ENCODE measurements at regions not wholly inside any gene's neighbourhood (a gene's known extent, or its start where the extent isn't known, plus 50 kb on each side); places are given as distances from the start of the nearest gene placed in this dataset.

DNA sequence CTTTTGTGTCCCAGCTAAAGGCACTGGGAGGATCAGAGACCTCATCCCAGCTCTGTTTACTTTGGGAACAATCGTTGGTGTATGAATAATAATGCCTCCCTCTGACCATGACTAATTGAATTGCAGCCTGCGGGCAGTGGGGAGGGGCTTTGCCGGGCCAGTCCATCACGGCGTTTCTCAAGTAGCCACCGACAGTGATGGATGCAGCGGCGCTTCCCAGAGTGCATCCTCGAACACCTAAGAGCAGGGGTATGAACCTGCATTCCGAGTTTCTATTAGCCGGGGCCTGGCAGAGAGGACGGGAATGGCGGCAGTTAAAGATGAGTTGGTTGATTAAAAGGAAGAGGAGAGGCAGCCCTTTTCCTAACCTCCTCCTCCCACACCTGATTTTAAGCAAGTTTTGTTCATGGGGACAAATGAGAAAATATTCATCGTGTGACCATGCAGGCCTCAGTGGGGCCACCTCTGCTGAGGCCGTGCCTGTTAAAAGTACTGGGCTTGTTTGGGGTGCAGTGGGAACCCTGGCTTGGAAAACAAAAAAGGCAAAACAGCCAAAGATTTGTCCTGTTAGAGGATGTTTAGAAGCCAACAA is 154.1 kb downstream of the FOXA2 start:
- no peak for DNase-seq

DNA sequence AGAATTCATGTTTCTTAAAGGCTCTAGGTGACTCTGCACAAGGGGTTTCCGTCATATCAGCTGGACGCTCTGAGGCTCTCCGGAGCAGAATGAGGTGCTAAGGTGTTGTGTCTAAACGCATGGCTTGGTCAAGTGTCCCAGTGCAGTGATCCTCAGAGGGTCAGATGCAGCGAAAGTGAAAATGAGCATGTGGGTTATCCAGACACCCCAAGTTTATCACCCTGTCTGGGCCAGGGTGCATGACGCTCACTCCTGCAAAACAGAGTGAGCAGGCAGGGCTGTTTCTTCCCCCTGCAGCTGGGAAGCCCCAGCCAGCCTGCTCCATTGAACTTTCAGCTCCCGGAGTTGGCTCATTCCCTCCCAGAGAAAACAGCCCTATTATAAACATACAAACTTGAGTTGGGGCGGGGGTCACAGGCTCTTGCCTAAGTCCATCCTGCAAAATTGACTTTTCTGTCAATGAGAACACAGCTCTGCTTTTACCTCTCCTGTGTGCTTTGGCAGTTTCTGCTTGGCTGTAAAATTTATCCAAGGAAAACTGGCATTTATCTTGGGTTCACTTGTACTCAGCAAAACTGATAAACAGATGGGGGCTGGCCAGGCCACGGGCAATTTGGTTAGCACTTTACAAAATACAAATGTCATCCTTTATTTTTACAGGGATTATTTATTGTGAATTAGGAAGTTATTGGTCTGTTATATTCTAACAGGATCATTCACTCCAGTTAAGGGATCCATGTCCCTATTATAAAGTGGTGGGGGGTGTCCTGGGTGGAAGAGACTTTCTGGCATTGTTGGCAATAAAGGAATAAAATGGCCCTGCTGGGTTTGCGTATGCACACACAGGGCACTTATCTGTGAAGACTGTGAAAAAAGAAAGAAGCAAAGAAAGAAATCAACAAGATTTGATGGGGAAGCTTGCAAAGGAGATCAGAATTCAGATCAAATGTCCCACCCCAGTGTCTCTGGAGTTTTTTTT is 154.9 kb downstream of the FOXA2 start:
- DNase-seq = no peak

DNA sequence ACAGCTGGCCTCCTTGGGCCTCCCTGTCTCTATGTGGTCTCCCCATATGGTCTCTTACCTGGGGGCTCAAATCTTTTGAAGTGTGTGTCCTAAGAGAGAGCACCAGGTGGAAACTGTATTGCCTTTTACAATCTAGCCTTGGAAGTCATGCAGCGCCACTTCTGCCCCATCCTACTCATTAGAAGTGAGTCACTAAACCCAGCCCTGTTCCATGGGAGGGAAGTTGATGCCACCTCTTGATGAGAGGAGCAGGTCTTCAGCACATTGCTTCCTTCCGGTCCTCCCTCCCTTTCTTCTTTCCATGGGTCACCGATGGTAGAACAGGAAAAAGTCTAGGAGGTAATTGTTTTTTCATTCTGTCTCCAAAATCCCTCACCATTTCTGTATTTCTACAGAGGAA is 156.3 kb downstream of the FOXA2 start:
- no peak for DNase-seq

DNA sequence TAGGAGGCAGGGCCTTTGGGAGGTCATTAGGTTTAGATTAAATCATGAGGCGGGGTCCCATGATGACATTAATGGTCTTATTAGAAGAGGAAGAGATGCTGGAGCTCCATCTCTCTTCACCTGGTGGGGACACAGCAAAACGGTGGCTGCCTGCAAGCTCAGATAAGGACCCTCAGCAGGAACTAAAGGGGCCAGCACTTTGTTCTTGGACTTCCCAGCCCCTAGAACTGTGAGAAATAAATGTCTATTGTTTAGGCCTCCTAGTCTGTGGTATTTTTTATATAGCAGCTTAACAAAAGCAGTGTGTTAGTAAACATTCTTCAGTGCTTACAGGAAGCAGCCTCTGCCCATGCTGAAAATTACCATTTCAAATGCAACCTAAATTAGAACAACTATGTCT is 157.6 kb downstream of the FOXA2 start:
- DNase-seq = no peak

DNA sequence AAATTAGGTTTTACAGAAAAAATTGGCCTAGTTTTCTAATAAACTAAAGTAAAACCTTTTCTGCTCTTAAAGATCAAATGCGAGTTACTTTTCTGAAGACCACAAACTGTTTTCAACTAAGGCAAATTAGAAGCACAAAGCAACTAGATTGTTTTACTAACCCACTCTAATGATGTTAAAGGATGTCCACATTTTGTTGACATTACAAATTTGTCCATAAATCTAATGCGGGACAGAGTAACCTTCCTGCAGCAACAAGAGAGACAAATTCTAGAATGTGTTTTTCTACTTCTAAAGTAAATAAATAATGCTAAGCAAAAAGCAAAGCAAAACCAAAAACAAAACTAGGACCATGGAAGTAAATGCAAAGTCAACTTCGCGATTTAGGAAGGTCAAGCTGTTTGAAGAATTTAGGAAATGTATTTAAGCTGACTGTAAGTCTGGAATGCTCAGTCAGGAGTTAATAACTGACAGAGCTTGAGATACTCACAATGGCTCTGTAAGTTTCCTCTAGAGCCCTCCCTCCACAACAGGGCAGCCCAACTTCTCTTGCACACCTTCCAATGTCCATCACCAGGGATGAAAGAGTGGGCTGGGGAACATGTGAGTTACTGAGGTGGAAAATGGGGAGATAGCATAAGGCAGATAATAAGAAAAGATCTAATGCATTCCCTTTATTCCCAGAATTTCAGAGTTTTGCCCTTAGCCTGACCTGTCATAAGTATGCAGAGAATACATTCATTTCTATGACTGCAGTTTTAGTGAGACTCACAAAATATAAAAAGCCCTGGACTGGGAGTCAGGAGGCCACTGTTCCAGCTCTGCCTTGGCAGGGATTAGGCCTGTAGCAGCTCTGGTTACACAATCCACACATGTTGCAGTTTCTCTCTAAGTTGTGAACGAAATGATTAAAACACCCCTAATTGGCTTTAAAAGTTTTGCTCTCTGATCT is 158.8 kb downstream of the FOXA2 start:
- DNase-seq = no peak

DNA sequence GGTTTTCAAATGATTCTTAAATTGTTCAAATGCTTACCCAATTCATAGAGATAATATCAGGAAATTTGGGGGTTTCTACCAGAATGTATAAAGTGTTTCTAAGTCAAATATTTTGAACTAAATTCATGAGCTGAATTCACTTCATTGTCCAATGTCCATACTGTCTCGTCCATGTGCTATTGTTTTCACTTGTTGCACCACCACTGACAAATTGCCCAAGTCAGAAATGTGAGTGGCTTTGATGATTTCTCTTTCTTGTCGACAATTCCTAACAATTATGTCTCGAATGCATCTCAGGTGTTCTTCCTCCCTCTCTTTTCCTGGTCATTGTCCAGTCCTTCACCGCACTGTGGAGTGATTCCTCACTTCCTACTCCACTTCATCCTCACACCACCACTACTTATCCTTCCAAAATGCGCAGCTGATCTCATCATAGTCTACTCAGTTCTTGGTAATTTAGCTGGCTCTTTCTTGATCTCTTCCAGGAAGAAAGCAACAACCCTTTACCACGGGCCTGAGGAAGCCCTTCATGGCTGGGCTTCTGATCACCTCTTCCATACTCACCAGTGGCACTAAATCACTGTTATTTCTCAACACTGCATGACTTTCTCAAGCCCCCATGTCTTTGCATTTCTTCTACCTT is 161.1 kb downstream of the FOXA2 start:
- DNase-seq = no peak

DNA sequence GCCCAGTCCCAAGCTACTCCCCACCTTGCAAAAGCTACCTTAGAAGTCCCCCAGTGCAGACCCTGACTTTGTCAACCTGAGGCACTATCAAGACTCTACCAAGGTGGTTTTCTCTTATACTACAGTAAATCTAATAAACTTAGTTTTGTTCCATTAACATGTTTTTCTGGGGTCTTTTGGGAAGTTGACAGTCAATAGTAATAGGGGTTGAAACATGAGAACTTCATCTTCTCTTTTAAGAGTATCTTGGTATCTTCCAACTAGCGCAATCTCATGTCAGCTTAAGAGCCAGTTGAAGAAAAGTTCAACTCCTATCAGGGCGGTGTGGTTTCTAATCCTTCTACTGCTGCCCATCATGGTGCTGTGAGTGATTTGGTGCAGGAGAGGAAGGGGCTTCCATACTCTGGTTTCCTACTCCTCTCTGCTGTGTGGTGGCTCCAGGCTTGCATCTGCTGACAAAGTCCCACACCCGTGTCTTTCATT is 164.2 kb downstream of the FOXA2 start:
- DNase-seq = no peak

DNA sequence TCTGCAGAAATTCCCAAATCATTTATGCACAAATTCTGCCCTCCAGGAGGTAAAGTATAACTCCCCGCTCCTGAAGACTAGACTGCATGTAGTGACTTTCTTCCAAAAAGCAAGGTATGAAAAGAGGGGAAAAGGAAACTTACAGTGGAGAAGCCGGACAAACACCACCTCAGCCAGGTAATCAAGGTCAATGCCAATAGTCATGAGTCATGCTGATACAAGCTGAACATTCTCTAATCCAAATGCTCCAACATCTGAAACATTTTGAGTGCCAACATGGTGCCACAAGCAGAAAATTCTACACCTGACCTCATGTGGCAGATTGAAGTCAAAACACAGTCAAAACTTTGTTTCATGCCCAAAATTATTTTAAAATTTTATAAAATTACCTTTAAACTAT is 165.6 kb downstream of the FOXA2 start:
- DNase-seq = no peak

DNA sequence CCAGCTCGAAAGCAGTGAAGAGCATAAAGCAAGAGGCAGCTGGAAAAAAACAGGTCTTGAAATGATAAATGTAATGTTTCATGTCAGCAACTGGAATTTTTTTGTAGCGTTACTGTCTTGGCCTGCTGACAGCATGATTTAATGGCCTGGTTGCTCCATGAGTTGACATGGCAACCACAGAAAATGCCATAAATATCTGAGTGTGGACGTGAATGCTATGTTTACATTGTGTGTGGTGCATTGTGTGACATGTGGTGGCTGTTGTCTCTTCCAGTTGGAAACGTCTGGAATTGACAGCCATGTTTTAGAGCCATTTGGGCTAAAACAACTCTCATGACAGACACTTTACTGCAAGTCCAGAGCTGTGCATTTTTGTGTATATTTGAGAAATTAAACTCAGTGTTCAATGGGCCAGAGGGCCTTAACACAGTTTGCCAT is 170.0 kb downstream of the FOXA2 start:
- peak; percentile 63 for DNase-seq

DNA sequence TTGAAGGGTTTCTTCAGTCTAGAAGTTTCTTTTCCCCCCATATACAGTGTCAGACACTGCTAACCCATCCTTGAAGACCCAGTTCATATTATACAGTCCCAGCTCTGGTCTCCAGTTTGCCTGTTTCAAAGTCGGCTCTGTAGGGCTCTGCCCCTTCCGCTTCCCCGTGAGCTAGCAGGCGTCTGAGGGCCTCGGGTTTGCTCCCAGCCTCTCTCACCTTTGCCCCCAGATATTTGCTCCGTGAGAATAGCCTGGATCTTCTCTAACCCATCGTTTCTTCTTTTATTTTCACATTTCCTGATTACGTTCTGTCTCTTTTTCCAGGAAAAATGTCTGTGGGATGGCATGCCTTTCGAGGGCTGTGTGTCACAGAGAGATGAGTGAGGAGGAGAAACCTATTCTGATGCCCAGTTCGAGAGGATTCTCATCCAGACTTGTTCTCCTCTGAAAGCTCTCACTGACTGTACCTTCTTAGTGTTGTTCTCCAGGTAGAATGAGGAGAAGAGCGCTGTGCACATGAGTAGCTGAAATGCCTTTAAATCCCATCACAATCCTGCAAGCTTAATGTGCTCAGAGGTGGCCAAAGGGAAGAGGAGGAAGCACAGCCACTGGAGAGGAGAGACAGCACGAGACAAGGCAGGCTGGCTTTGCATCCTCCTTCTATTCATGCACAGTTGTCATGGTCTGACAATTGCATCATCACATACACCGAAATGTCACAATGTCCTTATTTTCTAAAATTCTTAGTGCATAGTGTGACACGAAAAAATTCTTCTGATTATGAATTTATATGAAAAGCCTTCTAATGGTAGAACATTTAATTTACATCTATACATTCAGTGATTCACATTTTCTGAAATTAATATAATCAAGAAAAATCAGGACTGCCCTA is 171.1 kb downstream of the FOXA2 start:
- no peak for DNase-seq

DNA sequence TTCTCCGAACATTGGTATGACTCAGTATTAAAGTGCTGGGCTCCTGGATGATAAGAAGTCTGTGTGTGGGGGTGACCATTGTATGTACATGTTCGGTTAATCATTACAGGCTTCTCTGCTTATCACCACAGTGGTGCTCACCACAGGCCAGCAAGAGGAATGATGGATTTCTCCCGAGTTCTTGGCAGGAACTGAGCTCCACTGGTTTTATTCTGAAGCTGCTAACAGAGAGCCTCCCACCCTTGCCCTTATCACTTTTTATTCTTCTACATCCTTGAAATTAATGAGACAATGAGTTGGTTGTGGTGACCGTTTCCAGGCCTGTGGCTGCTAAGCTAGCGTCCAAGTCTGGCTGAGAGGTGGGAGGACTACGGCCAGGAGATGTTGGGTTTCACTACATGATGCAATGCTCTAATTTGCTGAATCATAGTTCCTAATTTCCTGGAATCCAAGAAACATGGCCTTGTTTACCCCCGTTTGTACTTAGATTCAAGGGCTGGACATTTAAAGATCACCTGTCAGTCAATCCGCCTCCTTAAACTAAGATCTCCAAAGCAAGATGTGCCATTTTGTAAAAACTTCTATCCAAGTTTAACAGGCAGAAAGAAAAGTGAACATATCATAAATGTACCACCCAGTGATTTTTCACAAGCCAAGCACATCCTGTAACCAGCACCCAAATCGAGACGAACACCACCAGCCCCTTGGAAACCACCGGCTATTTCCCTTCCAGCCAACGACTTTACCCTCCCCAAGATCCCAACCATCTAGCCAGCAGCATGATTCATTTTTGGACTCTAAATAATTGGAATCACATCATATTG is 172.5 kb downstream of the FOXA2 start:
- peak; percentile 32 for DNase-seq

DNA sequence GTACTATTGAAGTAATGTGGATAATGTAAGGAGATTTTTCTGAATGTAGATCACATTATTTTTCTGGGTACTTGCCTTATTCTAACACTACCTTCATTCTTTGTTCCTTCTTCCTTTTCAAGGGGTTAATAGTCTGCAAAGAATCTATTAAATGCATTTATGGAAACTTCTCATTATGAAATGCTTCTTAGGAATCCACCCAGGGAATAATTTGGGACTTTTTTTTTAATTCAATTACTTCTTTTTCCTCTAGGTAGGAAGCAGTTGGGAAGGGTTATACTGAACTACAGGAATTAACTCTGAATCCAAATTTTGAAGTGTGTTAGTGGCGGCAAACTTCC is 173.1 kb downstream of the FOXA2 start:
- no peak for DNase-seq

DNA sequence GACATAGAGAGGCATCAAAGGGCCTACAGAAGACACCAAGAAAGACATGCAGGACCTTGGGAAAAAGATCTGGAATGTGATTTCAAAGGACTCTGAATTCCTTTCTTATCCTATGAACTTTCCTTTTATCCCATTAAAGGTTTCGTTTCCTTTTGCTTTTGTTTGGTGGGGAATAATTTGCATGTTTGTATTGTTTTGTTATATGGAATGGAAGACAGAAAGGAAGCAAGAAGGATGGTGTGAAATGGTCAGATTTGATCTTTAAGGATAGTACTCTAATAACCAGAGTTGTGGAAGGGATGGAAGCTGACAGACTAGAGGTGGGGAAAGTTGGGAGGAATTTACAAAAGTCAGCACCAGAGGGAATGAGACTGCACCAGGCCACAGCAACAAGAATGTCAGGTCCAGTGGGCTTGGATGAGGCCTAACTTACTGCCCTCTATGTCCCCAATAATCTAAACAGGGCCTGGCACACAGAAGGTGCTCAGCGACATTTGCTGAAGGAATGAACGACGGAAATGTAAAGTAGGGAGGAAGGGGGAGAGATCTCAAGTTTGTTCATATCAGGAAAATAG is 173.7 kb downstream of the FOXA2 start:
- no peak for DNase-seq

DNA sequence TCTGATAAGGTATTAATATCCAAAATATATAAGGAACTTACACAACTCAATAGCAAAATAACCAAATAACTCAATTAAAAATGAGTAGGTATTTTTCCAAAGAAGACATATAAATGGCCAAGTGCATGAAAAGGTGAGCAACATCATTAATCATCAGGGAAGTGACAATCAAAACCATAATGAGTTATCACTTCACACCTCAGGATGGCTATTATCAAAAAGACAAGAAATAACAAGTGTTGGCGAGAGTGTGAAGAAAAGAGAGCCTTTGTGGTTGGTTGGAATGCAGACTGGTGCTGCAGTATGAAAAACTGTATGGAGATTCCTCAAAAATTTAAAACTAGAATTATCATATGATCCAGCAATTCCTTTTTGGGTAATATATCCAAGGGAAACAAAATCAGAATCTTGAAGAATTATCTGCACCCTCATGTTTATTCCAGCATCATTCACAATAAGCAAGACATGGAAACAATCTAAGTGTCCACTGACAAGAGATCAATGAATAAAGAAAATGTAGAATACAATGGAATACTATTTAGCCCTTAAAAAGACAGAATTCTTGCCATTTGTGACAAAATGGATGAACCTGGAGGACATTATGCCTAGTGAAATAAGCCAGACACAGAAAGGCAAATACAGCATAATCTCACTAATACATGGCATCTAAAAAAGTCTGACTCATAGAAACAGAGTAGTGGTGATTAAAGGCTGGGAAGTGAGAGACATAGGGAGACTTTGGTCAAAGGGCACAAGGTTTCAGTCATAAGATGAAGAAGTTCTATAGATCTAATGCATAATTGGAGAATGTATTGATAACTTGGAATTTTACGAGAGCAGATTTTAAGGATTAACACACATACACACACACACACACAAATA is 175.6 kb downstream of the FOXA2 start:
- no peak for DNase-seq

DNA sequence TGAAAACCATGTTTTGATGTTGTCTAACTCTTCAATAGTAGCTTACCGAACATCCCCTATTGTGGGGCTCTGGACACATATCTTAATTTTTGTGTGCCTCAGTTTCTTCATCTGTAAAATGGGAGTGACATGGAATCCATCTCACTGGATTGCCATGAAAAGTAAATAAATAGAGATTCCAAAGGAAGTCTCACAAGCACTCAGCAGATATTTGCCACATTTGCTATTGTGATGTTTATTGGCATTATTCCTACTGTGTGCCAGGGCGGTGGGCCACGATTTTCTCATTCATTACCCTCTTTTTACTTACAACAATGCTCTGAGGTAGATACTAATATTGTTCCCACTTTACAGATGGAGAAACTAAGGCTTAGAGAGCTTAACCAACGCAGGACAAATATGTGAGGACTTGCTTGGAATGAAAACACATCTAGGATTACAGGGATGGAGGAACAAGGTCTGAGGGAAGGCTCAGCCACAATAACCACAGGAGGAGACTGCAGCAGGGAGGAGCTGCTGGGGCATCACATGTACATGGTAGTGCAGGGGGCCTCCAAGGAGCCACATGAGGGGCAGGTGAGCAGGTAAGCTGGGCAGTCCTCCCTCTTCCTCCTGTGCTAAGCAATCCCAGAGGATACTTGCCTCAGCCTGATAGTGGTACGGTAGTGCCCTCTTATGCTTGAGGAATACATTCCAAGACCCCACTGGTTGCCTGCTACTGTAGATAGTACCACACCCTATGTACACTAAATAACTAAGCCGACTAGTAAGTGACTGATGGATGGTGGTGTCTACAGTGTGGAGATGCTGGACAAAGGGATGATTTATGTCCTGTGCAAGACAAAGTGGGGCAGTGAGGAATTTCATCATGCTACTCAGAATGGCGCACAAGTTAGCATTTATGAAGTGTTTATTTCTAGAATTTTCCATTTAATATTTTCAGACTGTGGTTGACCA is 176.9 kb downstream of the FOXA2 start:
- DNase-seq = no peak

DNA sequence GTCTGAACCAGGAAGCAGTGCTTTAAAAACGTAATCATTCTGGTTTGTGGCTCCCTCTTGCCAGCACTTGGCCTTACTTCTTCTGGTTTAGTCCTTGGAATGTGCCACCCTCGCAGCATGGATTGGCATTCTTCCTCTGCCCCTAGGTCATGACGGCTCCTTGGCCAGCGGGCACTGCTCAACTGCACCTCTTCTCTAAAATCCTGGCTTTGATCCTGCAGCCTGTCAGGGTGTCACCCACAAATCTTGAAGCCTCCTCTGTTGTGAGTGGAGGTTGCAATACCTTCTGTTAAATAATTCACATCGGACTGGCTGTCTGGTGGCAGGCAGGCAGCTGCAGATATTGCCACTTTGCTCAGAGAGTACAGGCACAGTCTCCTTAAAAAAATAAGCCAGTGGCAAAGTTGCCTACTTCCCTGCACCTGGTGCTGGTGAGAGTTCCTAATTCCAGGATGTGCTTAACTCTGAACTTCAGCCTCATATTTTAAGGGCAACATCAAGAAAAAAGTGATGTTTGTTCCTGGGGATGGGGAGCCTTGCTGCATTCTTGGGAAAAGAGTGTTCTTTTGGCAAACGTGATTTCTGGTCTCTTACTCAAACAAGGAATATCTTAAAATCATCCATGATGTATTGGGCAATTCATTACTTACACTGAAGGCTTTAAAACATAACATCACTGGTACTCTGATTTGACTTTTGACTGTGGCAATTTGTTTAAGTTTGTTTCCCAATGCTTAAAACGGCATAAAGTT is 179.8 kb downstream of the FOXA2 start:
- DNase-seq = no peak

Measured in fibroblast of skin of abdomen (primary cell).